HG03442 (cell line): ENCODE measurements at regions not wholly inside any gene's neighbourhood (a gene's known extent, or its start where the extent isn't known, plus 50 kb on each side); places are given as distances from the start of the nearest gene placed in this dataset.

ENCODE experiments used
- ATAC-seq: cut with Tn5 transposase; IDR thresholded peaks from one replicate; pipeline ENCODE4 v1.9.1; 2021; ENCODE audit warnings: mild to moderate bottlenecking, moderate library complexity; ENCODE audit not compliant: unreplicated experiment

DNA sequence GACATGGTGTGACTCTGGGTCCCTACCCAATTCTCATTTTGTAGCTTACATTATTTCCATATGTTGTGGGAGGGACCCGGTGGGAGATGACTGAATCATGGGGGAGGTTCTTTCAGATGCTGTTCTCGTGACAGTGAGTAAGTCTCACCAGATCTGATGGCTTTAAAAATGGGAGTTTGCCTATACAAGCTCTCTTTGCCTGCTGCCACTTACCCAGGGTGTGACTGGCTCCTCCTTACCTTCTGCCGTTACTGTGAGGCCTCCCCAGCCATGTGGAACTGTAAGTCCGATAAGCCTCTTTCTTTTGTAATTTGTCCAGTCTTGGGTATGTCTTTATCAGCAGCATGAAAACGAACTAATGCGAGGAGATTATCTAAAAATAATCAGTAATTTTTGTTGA, 1683.2 kb upstream of the SLC39A10 start:
- no peak for ATAC-seq

DNA sequence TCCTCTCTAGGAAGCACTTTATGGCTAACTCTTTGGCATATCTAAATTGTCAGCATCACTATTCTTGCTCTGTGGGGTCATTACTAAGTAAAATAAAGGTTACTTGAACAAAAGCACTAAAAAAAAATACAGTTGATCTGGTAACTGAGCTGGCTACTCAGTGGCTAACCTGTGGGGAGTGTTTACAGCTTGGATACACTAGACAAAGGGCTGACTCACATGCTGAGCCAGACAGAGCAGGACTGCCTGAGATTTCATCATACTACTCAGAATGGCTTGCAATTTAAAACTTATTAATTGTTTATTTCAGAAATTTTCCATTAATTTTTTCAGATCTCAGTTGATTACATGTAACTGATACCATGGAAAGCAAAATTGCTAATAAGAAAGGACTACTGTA, 1690.4 kb upstream of the SLC39A10 start:
- no peak for ATAC-seq

DNA sequence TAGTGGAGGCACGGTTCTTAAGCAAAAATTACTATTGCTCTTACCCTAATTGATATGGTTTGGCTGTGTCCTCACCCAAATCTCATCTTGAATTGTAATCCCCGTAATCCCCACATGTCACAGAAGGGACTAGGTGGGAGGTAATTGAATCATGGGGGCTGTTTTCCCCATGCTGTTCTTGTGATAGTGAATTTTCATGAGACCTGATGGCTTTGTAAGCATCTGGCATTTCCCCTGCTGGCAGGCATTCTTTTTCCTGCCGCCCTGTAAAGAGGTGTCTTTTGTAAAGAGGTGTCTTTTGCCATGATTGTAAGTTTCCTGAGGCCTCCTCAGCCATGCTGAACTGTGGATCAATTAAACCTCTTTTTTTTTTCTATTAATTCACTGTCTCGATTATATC, 1691.8 kb upstream of the SLC39A10 start:
- ATAC-seq, result no peak

DNA sequence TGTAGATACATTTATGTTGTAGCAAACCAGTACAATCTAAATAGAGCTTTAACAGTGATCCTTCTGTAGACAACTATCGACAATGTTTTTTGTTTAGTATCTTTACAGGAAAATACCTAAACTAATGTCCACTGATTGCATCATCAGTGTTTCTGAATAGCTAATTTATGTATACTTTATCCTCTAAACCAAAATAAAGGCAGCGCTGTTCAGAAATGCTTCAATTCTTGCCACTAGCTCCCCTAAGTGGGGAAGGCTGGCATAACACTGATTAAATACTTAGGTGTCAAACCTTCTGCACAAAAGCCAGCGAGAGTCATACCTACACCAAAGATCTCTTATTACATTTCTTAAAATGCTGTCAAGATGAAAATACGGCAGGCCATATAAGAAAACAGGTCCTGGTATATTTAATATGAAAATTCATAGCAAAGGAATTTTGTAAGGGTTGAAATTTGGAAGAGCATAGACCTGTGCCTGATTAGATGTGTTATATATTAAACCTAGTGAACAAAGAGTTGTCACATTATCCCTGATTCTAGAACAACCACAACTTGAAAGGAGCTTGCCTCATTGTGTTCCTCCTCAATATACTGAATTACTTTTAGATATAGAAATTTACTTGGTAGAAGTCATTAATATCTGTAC, 1693.4 kb upstream of the SLC39A10 start:
- peak; percentile 81 for ATAC-seq

DNA sequence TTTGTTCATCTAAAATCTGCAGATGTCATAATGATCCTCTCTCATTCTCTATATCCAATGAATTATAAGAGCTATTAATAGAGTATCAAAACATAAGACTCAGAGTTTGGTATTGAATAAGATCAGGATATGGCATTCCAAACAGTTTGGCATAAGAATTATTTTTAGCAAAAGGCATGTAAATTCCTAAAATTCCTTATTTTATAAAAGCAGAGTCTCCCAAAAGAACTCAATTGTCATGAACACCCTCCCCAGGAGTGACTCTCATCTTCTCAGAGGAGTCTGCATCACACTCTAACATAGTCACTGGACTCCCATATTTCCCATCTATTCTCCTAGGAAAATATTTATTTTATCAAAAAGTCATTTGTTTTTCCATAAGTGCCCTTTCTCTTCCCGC, 1710.2 kb upstream of the SLC39A10 start:
- no peak for ATAC-seq

DNA sequence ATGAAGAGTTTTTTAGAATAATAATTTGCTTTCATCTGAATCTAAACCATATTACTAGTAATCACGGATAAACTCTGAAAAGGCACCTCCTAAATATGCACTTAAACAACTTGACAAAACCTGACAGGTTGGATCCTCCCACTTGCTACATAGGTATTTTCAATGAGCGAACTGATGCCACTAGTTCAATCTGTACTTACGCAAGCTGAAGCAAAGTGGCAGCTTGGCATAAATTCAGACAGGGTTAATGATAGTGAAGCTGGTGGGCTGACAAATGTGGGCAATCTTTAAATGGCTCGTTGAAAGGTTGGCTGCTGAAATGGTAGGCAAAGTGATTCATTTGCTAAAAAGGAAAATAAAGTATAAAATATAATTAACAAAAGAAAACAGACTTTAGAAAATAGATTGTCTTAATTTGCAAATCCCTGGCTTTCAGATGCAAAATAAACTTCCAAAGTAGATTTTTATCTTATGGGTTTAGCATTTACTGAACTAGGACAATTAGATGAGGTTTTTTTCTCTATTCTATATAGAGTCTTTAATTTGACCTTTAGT, 1713.5 kb upstream of the SLC39A10 start:
- no peak for ATAC-seq

DNA sequence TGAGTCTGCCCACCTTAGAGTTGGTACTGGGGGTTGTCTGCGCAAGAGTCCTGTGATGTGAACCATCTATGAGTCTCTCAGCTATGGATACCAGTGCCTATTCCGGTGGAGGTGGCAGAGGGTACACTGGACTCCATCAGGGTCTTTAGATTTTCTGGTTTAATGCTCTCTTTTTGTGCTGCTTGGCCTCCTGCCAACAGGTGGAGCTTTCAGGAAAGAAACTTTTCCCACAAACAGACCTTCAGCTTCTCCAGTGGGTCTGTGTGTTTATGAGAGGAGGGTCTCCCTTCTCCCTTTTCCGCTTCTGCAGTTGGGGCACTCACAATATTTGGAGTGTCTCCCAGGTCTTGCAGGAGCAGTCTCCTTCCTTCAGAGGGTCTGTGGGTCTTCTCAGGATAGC, 1721.9 kb upstream of the SLC39A10 start:
- no peak for ATAC-seq

DNA sequence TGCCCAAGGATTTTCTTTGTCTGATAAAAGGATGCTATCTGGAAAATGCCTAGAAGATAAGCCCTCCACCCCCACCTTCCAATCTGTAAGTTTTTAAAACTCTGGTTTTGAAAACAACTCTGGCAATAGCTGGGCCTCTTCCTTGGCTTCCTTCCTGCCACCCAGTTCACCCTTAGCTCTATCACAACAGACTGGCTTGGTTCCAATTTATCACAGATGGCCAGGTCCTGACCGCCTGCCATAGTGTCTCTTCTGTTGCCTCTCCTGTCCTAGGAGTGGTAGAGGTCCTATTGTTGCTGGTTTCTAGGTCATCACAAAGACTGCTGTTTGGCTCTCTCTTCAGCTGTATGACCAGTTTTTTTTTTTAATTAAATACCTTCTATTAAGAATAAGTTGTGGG, 1727.9 kb upstream of the SLC39A10 start:
- ATAC-seq, result no peak

DNA sequence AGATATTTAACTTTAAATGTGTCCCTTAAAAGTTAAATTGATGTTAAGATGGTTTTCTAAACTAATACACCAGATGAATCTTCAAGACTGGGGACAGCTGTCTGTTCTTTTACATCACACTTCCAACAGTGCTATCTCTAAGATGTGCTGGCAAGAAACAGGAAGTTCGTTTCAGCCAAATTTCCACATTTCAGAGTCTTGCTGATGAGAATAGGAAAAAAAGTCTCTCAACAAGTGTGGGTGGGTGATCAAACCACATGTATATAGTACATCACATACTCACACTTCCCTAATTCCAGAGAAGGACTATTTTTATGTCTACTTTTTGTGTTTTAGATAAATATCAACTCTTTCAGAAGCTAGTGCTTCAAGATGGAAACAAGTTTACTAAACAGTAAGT, 1712.8 kb upstream of the TMEFF2 start:
- ATAC-seq, result no peak

DNA sequence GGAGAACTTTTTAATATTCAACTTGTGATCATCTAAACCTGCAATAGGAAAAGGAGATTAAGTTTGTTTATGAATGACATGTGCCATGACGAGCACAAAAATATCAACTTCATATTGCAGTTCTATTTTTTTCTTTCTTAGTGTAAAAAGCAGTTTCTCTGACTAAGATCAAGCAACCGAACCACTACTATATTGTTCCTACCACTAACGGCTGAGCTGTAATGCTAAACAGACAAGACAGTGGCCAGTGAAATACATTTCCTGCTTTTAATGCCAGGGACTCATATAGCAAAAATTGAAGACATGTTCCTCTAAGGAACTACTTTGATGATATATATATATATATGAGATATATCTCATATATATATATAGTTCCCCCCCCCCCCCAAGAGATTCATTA, 1705.6 kb upstream of the TMEFF2 start:
- ATAC-seq, result peak; percentile 47

DNA sequence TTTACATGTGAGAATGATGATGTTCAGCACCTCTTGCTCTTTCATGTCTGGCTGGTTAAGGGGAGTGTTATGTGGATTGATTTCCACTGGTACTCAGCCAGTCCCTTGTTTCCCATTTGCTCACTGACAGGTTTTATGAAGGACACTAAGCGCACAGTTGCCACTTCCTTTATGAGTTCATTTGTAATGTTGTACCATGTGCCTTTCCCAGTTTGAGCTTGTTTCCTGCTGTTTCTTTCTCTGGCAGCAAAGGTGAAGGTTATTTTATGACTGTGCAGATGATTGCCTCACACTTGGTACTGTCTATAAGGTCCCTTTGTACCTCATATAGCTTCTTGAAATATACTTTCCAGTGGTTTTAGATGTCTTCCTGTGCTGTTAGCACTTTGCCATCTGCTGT, 1700.5 kb upstream of the TMEFF2 start:
- peak; percentile 34 for ATAC-seq

DNA sequence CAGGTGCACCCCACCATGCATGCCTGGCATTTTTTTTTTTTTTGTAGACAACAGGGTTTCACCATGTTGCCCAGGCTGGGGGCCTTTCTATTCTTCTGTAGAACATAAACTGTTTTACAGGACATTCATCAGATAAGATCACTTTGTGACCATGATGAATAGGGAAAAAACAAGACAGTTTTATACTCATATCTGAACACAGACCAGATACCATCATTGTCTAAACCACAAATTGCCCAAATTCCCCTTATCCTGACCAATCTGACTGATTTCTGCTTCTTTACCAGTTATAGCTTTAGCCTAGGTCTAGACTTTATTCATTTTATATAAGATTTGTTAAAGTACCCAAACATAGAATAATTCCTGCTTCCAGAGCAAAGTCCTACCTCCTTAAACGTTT, 1699.3 kb upstream of the TMEFF2 start:
- peak; percentile 28 for ATAC-seq

DNA sequence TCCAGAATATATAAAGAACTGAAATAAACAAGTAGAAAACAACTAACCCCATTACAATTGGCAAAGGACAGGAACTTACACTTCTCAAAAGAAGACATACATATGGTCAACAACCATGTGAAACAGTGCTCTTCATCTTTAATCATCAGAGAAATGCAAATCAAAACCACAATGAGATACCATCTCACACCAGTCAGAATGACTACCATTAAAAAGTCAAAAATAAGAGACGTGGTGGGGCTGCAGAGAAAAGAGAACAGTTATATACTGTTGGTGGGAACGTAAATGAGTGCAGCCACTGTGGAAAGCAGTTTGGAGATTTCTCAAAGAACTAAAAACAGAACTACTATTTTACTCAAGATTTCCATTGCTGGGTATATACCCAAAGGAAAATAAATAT, 1696.3 kb upstream of the TMEFF2 start:
- ATAC-seq, result peak; percentile 72

DNA sequence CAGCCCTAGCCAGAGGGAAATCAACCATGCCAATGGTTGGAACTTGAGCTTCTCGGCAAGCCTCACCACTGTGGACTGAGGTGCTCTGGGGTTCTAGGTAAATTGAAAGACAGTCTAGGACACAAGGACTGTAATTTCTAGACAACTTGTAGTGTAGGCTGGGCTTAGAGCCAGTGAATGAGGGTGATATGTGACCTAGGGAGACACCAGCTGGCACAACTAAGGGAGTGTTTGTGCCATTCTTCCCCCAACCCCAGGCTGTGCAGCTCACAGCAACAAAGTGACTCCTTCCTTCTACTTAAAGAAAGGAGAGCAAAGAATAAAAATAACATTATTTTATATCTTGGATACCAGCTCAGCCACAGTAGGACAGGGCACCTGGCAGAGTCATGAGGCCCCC, 1690.7 kb upstream of the TMEFF2 start:
- ATAC-seq, result peak; percentile 34

DNA sequence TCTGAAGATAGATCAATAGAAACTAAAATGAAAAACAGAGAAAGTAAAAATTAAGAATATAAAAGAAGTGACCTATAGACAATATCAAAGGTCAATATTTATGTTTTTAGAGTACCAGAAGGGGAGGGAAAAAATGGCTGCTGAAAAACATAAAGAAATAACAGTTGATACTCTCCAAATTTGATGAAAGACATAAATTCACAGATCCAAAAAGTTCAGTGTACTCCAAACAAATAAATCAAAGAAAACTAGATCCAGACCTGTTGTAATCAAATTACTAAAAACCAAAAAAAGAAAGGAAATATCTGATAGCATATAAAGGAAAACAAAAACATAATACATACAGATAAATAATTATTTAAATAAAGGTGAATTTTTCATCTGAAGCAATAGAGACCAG, 1689.1 kb upstream of the TMEFF2 start:
- ATAC-seq, result no peak

DNA sequence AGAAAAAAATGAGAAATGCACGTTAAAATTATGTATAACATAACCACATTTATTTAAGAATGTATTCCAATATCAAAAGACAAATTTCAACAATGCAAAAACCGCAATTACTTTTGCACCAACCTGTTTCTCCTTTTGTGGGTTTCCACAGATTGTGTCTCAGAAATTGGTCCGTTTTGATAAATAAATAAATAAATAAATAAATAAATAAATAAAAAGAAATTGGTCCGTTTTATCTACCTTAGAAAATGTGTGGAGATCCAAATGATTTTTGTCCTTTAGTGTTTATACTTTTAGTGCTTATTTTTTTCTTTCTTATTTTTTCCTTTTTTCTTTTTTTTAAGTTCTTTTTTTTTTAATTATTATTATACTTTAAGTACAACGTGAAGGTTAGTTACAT, 1682.2 kb upstream of the TMEFF2 start:
- no peak for ATAC-seq

DNA sequence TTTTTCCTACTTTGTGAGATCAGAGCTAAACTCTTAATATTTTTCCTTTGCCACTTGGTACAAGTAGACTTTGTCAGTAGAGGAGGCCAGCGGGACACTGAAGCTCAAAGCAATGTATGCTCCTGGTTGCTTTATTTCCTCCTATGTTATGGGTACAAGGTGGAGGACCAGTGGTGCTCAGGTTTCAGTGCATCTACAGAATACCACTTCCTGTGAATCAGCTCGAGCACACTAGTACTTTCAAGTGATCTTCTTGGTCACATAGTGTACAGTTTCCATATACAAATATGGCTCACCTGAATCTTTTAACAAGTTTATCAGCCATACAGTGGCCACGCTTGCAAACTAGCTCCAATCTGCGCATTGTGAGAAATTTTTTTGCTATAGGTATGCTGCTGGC, 1674.8 kb upstream of the TMEFF2 start:
- ATAC-seq, result no peak

DNA sequence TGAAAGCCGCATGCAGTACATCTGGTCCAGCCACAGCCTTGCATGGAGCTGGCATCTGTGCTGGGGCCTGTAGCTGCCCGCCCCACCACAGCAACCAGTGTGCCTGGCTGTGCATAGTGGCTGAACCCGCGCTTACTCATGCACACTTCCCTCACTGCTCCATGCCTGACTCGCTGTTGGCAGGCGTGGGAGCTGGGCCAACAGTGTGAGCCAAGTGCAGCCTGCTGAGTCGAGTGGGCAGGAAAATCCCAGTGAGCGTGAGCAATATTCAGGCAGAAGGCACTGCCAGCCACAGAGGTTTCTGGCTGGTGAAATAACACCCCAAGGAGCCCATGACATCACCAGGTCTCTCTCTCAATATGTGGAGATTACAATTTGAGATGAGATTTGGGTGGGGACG, 1674.1 kb upstream of the TMEFF2 start:
- ATAC-seq, result no peak

DNA sequence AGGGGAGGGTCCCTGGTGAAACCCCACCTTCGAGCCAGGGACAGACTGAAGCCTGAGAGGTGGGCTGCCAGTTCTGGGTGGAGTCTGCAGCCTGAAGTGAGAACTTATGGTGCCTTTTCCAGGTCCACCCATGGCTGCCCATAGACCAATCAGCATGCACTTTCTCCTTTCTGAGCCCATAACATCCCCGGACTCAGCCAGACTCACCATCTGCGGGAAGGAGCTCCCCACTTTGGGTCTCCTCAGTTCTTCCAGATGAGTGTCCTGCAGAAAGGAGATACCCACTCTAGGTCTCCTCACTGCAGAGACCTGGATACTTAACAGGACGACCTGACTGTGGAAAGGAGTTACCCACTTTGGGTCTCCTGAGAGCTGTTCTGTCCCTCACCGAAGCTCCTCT, 1673.4 kb upstream of the TMEFF2 start:
- no peak for ATAC-seq

DNA sequence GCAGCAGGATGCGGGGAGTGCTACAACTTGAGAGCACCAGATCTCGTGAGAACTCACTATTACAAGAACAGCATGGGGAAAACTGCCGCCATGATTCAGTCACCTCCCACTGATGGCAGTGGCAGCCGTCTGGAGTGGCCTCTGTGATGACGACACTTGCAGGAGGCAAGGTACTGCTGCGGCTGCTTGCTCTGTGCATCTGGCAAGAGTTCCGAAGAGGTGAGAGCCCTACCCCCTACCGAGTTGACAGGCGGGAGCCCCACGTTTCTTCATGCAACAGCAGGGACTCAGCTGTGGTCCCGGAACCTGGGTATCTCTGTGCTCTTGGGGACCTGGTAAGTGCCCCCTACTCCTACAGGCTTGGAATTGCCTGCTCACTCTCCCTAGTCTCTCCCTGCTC, 1672.7 kb upstream of the TMEFF2 start:
- no peak for ATAC-seq

DNA sequence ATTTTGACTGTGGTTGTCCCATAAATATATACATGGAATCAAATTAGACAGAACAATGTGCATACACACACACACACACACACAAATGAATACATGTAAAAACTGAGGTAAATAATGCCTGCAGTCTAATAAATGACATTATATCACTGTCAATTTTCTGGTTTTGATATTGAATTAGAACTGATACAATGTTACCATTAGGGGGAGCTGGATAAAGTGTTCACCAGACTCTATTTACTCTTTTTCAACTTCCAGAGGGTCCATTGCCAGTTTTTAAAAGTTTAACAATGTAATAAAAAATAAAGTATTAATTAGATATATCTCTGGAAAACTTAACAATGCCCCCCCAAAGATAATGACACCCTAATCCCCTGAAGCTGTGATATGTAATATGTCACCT, 1666.8 kb upstream of the TMEFF2 start:
- no peak for ATAC-seq

DNA sequence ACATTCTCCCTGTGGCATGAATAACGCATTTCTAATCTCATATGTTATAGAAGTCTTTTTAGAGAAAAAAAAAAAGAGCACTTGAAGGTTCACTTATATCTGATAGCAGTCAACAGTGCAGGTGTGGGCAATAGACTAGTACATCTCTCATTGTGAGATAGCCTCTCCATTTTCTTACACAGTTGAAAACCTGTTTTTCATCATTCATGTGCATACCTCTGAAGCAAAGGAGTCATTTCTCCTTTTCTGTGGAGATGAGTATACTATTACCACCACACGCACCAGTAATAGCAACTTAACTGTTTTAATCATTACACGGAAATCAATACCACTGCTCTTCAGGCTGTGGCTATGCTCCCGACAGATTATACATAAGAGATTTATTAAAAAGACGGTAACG, 1653.3 kb upstream of the TMEFF2 start:
- ATAC-seq, result no peak

DNA sequence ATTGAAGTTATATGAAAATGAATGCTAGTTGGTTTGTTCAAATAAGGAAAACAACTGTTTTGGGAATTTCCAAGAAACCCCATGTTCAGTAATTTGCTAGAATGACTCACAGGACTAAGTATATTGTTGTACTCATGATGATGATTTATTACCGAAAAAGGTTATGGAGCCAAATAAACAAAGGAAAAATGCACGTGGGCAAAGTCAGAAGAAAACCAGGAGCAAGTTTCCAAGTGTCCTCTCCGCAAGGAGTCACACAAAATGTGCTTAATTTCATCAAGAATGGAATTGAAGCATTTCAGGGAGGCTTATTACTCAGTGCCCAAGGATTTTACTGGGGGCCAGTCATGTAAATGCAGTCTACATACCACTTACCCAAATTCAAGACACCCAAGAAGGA, 1652.4 kb upstream of the TMEFF2 start:
- ATAC-seq, result no peak
